Fibroblast of lung (primary cell): ENCODE measurements at regions not wholly inside any gene's neighbourhood (a gene's known extent, or its start where the extent isn't known, plus 50 kb on each side); places are given as distances from the start of the nearest gene placed in this dataset.

Experiments used
- DNase-seq, 2 donors: peaks; one replicate each; pipeline versions ENCODE4 v3.0.0 to v3.0.0-alpha.2; 2010; ENCODE audit warnings: low read depth in 2 of 2
- H2AFZ ChIP-seq: 2 replicates; pipeline ENCODE4 v1.5.1; 2012; ENCODE audit warnings: low read length, control low read depth, inconsistent platforms
- H3K27ac ChIP-seq: 2 replicates; pipeline ENCODE4 v1.5.1; 2011; ENCODE audit warnings: low read length, control low read depth; ENCODE audit not compliant: insufficient read depth
- H3K27me3 ChIP-seq: 2 replicates; pipeline ENCODE4 v1.5.1; 2011; ENCODE audit warnings: mild to moderate bottlenecking, low read length; ENCODE audit not compliant: control insufficient read depth, insufficient read depth
- H3K36me3 ChIP-seq: 2 replicates; pipeline ENCODE4 v1.5.1; 2011; ENCODE audit warnings: low read length; ENCODE audit not compliant: control insufficient read depth, insufficient read depth
- H3K4me1 ChIP-seq: 2 replicates; pipeline ENCODE4 v1.5.1; 2011; ENCODE audit warnings: low read length; ENCODE audit not compliant: control insufficient read depth, insufficient read depth; ENCODE audit errors: extremely low read depth
- H3K4me2 ChIP-seq: 2 replicates; pipeline ENCODE4 v1.5.1; 2011; ENCODE audit warnings: low read length, control low read depth; ENCODE audit not compliant: insufficient read depth; ENCODE audit errors: extremely low read depth
- H3K4me3 ChIP-seq, 4 experiments: fragments of 200-600 bp in 1 of 4; sonication (generic) in 1 of 4; replicated peaks in 1 of 4; 2 replicates each; pipeline ENCODE4 v1.5.1; 2011 to 2016; ENCODE audit warnings: low read length in 4 of 4, low read depth in 3 of 4, mild to moderate bottlenecking in 3 of 4, control low read depth in 2 of 4, inconsistent platforms in 1 of 4, mixed read lengths in 1 of 4; ENCODE audit not compliant: insufficient read depth in 1 of 4; ENCODE audit errors: control extremely low read depth in 1 of 4
- H3K79me2 ChIP-seq: 2 replicates; pipeline ENCODE4 v1.5.1; 2012; ENCODE audit warnings: mild to moderate bottlenecking, low read length, inconsistent platforms; ENCODE audit not compliant: control insufficient read depth, insufficient read depth
- H3K9ac ChIP-seq: 2 replicates; pipeline ENCODE4 v1.5.1; 2011; ENCODE audit warnings: mild to moderate bottlenecking, low read length, control low read depth; ENCODE audit not compliant: insufficient read depth
- H3K9me3 ChIP-seq: 2 replicates; pipeline ENCODE4 v1.5.1; 2012; ENCODE audit warnings: low read depth, low read length; ENCODE audit not compliant: control insufficient read depth, insufficient read depth
- H4K20me1 ChIP-seq: 2 replicates; pipeline ENCODE4 v1.5.1; 2011; ENCODE audit warnings: low read length; ENCODE audit not compliant: control insufficient read depth, insufficient read depth; ENCODE audit errors: extremely low read depth
- CTCF ChIP-seq, 2 donors: IDR thresholded peaks in 1 of 2; conservative IDR thresholded peaks in 1 of 2; 1 replicate in 1 of 2; 2 replicates in 1 of 2; pipeline ENCODE4 v1.5.1; 2011 to 2012; ENCODE audit warnings: low read length in 2 of 2, control low read depth in 1 of 2, inconsistent platforms in 1 of 2, low read depth in 1 of 2, mild to moderate bottlenecking in 1 of 2
- EZH2 ChIP-seq: IDR thresholded peaks from 2 replicates; pipeline ENCODE4 v1.5.1; 2012; ENCODE audit warnings: low read length, control low read depth, mild to moderate bottlenecking; ENCODE audit errors: missing control alignments

GRCh38 chr14:98230411-98230810 is 1041.6 kb downstream of the BCL11B start:
- TF ChIP-seq EZH2 (no peak), CTCF (conservative IDR thresholded peaks at IDR 0.05 in 1 of 2, IDR thresholded peaks at IDR 0.05 in 1 of 2; ENCODE audit: low read depth in 1 of 2, low read length in 2 of 2) (no peak)
- Histone ChIP-seq H3K27me3 (no peaks in the 10 kb centered on the region), H3K27ac (no peak overlapping the region), H3K79me2 (no peaks in the 10 kb centered on the region), H3K4me3 (no peak overlapping the region), H3K4me2 (no peak overlapping the region), H3K36me3 (no peaks in the 10 kb centered on the region), H4K20me1 (no peaks in the 10 kb centered on the region), H3K9ac (no peak overlapping the region), H2AFZ (no peak overlapping the region), H3K9me3 (no peaks in the 10 kb centered on the region), H3K4me1 (no peaks in the 10 kb centered on the region)
- no peak for DNase-seq

GRCh38 chr14:98231210-98231609 is 1040.8 kb downstream of the BCL11B start:
- Histone ChIP-seq H3K4me1 (no peaks in the 10 kb centered on the region), H3K27ac (no peak overlapping the region), H4K20me1 (no peaks in the 10 kb centered on the region), H3K9ac (no peak overlapping the region), H3K4me2 (no peak overlapping the region), H3K79me2 (no peaks in the 10 kb centered on the region), H3K4me3 (no peak overlapping the region), H2AFZ (no peak overlapping the region), H3K9me3 (no peaks in the 10 kb centered on the region), H3K36me3 (no peaks in the 10 kb centered on the region), H3K27me3 (no peaks in the 10 kb centered on the region)
- no peak for DNase-seq
- TF ChIP-seq EZH2 (no peak), CTCF (conservative IDR thresholded peaks at IDR 0.05 in 1 of 2, IDR thresholded peaks at IDR 0.05 in 1 of 2; ENCODE audit: low read depth in 1 of 2, low read length in 2 of 2) (no peak)

- no peaks in the 10 kb centered on the region for H3K9me3 ChIP-seq
- no peak overlapping the region for H3K4me2 ChIP-seq
Observed at GRCh38 chr14:98233656-98234055, 1038.3 kb downstream of the BCL11B start.

More at GRCh38 chr14:98233656-98234055, 1038.3 kb downstream of the BCL11B start:
- Histone ChIP-seq H3K27ac (no peak overlapping the region), H3K4me3 (no peak overlapping the region), H3K4me1 (no peaks in the 10 kb centered on the region), H3K9ac (no peak overlapping the region), H3K79me2 (no peaks in the 10 kb centered on the region), H4K20me1 (no peaks in the 10 kb centered on the region), H3K27me3 (no peaks in the 10 kb centered on the region), H3K36me3 (no peaks in the 10 kb centered on the region), H2AFZ (no peak overlapping the region)
- DNase-seq, result no peak
- TF ChIP-seq EZH2 (no peak), CTCF (conservative IDR thresholded peaks at IDR 0.05 in 1 of 2, IDR thresholded peaks at IDR 0.05 in 1 of 2; ENCODE audit: low read depth in 1 of 2, low read length in 2 of 2) (no peak)
